GM13977 (cell line): ENCODE measurements at regions not wholly inside any gene's neighbourhood (a gene's known extent, or its start where the extent isn't known, plus 50 kb on each side); places are given as distances from the start of the nearest gene placed in this dataset.

Experiments used
- DNase-seq: peaks from one replicate; pipeline ENCODE4 v3.0.0; 2012; ENCODE audit warnings: low spot score
- in situ Hi-C: fragments of 300-500 bp; cut with MboI; formaldehyde crosslinking; loops from one replicate; pipeline ENCODE4 v1.12.0; 2022; ENCODE audit warnings: low sequenced_read_pairs, low pct_unique_long_range_greater_than_20kb, mixed read lengths, inconsistent platforms; ENCODE audit not compliant: unreplicated experiment
- TF ChIP-seq, protein P1 (sequence below): IDR thresholded peaks from 2 replicates; pipeline ENCODE4 v1.5.1; 2012; ENCODE audit warnings: mild to moderate bottlenecking, control low read depth; ENCODE audit not compliant: insufficient read depth; ENCODE audit errors: extremely low read depth, missing control alignments

DNA sequence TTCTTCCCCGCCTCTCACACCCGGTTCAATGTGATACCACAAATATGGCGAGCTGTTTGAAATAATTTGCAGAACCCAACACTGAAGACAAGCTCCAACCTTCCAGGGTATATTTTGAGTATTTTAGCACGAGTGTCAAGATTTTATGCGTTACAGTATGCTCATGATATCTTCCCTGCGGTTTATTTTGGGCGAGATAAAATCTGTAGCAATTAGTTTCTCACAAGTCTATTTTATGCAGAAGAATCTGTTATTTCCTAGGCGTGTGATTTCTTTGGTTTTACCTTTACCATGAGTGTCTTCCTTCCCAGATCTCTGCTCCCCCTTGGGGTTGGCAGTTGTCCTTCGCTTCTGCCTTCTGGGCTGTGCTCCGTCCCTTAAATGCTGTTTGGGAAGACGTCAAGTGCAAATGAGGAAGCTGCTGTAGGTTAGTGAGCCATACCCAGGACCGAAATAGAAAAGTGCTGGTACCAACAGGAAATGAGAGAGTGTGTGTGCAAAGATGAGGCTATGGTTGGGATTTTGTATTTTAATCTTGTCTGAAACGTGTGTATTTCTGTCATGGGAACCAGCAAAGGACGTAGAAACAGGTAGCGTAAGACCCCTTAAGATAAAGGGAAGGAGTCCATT, 299.8 kb downstream of the KLF6 start:
- in situ Hi-C loops = no loop called here
- TF ChIP-seq, protein P1, sequence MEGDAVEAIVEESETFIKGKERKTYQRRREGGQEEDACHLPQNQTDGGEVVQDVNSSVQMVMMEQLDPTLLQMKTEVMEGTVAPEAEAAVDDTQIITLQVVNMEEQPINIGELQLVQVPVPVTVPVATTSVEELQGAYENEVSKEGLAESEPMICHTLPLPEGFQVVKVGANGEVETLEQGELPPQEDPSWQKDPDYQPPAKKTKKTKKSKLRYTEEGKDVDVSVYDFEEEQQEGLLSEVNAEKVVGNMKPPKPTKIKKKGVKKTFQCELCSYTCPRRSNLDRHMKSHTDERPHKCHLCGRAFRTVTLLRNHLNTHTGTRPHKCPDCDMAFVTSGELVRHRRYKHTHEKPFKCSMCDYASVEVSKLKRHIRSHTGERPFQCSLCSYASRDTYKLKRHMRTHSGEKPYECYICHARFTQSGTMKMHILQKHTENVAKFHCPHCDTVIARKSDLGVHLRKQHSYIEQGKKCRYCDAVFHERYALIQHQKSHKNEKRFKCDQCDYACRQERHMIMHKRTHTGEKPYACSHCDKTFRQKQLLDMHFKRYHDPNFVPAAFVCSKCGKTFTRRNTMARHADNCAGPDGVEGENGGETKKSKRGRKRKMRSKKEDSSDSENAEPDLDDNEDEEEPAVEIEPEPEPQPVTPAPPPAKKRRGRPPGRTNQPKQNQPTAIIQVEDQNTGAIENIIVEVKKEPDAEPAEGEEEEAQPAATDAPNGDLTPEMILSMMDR = no peak

DNA sequence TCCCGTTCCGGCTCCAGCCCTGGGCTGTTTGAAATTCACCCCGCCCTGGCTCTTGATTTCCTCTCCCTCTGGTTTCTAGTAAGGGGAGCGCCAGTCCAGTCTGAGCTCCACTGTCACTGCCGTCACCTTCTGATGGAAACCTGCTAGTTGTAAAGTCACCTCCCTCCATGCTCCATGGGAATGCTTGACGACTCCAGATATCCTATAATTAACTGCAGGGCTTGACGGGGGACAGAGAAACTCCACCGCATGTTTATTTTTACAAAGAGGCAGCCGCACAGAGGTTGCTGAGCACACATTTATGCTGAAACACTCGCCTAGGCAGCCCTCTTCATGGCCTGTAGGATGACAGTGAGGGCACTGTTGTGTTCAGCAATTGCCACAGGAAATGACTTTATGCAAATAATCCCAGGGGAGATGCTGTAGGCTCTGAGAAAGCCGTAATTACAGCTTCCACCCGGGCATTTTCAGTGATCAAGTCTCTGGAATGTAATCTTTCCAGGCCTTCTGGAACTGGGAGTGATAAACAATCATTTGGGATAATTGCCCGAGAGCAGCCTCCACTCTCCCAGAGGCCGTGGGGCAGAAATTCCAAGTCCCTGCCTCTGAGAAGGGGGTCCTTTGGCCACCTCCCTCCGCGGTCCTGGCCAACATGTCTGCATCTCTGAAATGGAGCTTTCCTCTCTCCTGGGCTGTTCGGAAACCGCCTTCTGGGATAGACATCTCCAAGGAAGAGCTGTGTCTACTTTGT, 300.5 kb downstream of the KLF6 start:
- TF ChIP-seq, protein P1 = no peak
- in situ Hi-C loops = no loop called here
- peak; percentile 33 for DNase-seq

More for the DNA sequence above, 299.8 kb downstream of the KLF6 start:
- DNase-seq = no peak

DNA sequence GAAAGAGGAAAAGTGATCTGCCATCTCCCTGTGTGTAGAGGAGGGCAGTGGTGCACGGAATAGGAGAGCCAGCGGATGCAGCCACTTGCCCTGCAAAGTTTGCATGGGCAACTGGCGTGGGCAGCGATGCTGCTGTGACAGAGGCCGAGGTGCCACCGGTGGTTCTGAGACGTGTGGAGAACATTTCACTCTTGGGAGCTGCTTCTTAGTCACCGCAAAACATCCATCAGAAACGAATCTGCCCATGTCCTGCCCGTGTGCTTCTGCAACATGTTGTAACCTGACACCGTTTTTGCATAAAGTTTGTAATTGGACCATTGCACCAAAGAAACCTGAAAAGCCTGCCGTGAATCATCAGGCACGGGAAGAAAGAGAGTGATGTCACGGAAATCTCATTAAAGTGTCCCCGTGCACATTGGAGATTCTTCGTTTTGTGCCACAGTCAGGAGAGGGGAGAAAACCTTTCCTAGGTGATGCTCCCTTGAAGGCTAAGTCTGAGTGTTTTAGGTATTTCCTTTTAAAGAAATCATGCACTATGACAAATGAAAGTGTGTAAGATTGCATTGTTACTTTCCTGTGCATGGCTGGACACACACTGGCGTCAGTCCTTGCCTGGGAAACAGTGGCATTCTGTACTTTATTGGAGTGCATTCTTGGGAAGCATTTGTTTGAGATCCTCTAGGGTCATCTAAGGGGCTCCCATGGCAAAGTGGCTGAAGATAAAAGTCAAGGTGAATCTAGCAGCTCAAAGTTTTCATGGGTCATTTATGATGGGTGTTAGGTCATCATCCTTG, 302.6 kb downstream of the KLF6 start:
- TF ChIP-seq, protein P1 = no peak
- in situ Hi-C loops = no loop called here
- DNase-seq = peak; percentile 52

DNA sequence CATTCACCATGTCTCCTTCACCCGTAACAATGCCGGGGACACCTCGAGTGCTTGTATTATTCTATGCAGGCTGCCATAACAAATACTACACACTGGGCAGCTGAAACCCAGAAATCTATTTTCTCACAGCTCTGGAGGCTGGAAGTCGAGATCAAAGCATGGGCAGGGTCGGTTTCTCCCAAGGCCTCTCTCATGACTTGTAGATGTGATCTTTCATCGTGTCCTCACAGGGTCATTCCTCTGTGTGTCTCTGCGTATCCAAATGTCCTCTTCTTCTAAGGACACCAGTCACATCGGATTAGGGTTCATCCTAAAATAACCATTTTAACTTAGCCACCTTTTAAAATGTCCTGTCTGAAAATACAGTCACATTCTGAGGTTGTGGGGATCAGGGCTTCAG, 303.5 kb downstream of the KLF6 start:
- in situ Hi-C loops = no loop called here
- TF ChIP-seq, protein P1 = no peak
- no peak for DNase-seq

DNA sequence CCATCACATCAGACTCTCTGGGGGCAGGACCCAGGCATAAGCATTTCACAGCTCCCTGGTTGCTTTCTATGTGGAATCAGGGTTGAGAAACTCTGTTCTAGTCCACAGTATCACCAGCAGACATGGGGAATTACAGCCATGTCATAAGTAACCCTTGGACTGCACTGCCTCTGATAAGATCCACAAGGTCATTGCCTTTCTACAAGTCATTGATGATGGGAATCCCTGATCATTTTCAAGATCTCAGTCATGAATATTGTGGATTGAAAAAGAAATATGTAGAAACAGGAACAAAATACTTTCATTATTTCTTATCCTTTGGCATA, 304.1 kb downstream of the KLF6 start:
- DNase-seq = no peak
- TF ChIP-seq, protein P1 = no peak
- in situ Hi-C loops = no loop called here

DNA sequence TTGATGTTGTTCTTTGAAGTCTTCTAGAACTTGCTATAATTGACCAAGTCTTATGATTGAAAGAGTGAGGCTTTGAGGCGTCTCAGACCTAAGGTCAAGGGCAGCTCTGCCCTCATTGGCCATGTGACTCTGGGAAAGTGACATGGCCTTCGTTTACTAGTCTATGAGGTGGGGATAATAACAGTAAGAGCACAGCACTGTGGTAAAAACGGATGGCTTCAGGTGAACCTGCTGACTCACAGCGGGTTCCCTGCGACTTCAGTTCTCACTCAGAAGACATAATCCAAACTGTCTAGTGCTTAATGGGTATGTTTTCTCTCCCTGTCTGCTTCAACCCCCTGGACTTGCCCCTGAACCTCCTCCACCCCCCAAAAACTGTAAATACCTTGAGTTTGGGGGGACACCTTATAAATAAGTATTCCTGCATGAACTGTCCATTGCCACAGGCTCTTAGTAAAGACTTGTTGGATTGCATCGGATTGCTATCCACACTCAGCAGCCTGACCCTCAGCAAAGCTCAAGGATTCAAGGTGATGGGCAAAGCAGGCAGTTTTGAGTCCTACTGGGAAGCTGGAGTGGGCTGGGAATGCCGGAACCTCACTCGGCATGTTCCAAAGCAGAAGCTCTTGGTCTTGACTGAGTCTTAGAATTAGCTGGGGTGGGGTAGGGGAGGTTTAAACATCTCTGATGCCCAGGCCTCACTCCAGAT, 304.6 kb downstream of the KLF6 start:
- DNase-seq = no peak
- in situ Hi-C loops = no loop called here
- TF ChIP-seq, protein P1 = no peak
